Stimulated activated CD4-positive, alpha-beta T cell treated with anti-CD3 and anti-CD28 coated beads, Interleukin-1b, Interleukin-23, amount 100 ng/mL, for 48 hours (primary cell): ENCODE measurements at regions not wholly inside any gene's neighbourhood (a gene's known extent, or its start where the extent isn't known, plus 50 kb on each side); places are given as distances from the start of the nearest gene placed in this dataset.
"Not testable (repeated sequence)": the region's sequence is repeated elsewhere in the genome, so short reads cannot be mapped to it uniquely, and the experiment has no call there.

Experiments
- DNase-seq: peaks from one replicate; pipeline ENCODE4 v3.0.0-alpha.2; 2020

GRCh38 chr13:83453300-83453699 lies 429.0 kb downstream of the SLITRK1 start:
- no peak for DNase-seq

- no peak for DNase-seq
These were observed 429.9 kb downstream of the SLITRK1 start for GRCh38 chr13:83452292-83452950.

DNA sequence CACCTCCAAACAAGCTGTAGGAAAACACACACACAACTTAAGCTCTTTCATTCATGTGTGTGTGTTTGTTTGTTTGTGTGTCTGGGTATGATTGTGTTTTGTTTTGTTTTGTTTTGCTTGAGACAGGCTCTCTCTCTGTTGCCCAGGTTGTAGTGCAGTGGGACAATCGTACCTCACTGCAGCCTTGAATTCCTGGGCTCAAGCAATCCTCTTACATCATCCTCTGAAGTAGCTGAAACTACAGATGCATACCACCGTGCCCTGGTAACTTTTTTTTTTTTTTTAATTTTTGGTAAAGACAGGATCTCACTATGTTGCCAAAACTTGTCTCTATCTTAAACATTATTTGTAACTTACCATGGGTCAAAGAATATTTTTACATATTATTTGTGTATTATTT lies 431.7 kb downstream of the SLITRK1 start:
- no peak for DNase-seq

DNA sequence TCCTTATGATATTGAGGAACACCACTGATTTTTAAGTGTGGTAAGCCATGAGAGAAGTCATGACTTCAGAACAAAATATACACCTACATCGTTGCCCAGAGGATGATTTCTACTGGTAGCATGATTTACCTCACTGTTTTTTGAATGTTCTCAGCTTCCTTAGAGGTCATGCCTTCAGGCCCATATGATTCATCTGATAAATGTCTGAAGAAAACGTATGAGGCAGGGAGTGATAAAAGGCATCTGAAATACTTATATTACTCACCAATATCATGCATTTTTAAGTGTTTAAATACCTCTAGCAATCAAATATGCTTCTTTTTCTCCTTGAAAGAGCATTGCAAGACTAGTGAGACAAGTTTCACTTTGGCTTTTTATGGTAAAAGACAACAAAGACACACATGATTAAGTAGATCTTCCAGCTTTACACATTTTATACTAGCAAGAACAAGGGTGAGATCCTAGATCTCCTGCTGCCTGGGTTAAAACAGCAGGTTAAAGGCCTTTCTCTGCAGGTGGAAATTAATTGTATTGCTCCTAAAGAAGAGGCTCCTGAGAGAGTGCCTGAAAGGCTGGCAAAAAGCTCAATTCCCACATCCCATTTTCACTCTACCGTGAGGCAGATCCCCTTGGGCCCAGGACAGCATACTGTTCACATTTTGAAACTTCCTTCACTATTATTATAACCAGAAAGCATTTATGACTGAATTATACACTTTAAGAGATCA lies 432.4 kb downstream of the SLITRK1 start:
- DNase-seq, result no peak

- DNase-seq, result no peak
These were observed 441.8 kb downstream of the SLITRK1 start for GRCh38 chr13:83440465-83440864.

DNA sequence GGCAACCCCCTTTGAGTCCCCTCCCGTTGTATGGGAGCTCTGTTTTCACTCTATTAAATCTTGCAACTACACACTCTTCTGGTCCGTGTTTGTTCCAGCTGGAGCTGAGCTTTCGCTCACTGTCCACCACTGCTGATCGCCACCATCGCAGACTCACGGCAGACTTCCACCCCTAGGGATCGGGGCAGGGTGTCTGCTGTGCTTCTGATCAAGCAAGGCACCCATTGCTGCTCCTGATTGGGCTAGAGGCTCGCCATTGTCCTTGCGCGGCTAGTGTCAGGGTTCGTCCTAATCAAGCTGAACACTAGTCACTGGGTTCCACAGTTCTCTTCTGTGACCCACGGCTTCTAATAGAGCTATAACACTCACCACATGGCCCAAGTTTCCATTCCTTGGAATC lies 442.8 kb downstream of the SLITRK1 start:
- not testable (repeated sequence) for DNase-seq

GRCh38 chr13:83423861-83424260 lies 458.4 kb downstream of the SLITRK1 start:
- no peak for DNase-seq

GRCh38 chr13:83423381-83423780 lies 458.9 kb downstream of the SLITRK1 start:
- no peak for DNase-seq

GRCh38 chr13:83414393-83414792 lies 467.9 kb downstream of the SLITRK1 start:
- no peak for DNase-seq

- DNase-seq, result no peak
These were observed 495.7 kb downstream of the SLITRK1 start for GRCh38 chr13:83386609-83387008.

DNA sequence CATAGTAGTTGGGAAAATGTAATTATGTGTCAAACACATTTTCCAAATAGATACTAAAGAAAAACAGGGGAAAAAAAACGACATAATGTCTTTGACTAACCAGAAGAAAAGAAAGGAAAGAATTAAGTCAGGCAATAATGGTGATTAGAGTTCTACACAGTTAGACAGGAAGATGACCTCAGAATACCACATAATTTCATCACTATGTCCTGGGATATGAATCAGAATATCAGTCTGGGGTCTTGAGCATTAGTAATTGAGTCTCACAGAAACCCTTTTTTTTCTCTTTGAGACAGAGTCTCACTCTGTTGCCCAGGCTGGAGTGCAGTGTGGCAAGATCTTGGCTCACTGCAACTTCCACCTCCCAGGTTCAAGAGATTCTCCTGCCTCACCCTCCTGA lies 503.4 kb downstream of the SLITRK1 start:
- DNase-seq, result no peak

DNA sequence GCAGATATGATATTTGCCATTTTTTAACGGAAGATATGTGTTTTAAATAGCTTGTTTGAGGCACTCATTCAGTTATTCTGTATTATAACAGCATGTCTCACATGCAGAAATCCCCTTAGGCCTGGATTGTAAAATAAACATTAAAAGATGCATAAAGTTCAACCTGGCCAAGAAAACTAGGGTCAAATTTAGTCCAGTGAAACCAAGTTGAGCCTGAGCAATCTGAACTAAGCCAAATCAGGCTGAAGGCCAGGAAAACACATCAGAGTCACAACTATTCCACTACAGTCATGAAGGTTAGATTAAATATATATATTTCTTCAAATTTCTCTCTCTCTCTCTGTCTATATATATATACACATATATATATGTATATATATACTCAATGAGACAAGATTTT lies 504.8 kb downstream of the SLITRK1 start:
- no peak for DNase-seq

GRCh38 chr13:83372786-83373185 lies 509.5 kb downstream of the SLITRK1 start:
- no peak for DNase-seq

DNA sequence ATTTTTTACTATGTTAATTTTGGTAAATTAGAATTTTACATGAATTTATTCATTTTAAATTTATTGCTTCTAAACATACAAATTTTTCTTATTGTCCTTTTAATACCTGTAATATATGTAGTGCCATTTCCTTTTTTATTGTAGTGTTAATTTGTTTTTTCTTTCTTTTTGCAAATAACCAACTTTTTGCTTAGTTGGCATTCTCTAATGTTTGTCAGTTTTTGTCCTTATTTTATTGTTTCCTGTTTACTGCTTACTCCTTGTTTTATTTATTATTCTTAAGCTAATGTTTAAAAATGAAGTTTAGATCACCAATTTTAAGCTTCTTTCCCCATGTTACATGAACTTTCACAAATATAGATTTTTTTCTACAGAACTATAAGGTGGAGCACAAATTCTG lies 516.6 kb downstream of the SLITRK1 start:
- no peak for DNase-seq

GRCh38 chr13:83355041-83355440 lies 527.2 kb downstream of the SLITRK1 start:
- no peak for DNase-seq

DNA sequence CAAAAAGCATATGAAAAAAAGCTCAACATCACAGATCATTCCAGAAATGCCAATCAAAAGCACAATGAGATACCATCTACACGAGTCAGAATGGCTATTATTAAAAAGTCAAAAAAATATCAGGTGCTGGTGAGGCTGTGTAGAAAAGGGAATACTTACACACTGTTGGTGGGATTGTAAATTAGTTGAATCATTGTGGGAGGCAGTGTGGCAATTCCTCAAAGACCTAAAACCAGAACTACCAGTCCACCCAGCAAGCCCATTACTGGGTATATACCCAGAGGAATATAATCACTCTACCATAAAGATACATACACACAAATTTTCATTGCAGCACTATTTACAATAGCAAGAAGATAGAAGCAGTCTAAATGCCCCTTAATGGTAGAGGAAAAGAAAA lies 529.9 kb downstream of the SLITRK1 start:
- DNase-seq, result no peak

- DNase-seq, result no peak
These were observed 531.7 kb downstream of the SLITRK1 start for GRCh38 chr13:83350569-83350968.

- DNase-seq, result no peak
These were observed 537.8 kb downstream of the SLITRK1 start for GRCh38 chr13:83344518-83344917.

- DNase-seq, result no peak
These were observed 542.1 kb downstream of the SLITRK1 start for GRCh38 chr13:83340170-83340569.

DNA sequence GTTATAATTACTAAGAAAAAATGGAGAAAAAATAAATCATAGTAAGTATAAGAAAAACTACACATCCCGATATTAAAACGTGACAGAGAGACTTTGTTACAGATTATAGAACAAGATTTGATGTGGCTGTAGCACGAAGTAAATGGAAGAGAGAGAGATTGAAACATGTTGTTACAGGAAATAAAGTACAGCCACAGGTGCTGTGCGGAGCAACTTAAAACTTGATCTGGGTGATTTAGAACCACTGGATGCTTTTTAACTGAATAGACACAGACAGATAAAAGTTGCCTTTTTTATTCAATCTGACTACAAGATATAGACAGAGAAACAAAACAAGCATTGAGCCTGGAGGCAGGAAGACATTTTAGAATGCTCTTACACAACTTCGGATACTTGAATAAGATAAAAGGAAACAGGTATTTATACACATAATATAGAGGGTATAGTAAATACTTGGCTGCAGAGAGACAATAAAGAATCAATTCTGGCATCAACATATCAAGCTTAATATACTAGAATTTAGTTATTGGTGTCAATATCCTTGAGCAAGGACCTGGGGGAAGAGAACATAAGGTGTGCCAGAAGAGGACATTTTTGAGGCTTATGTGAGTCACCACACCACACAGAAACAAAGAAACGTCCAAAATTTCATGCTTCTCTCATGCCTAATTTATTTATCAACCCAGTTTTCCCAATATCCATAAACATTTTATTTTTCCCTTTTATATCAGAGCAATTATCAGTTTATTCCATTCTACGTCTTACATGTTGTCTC lies 548.5 kb downstream of the SLITRK1 start:
- no peak for DNase-seq

GRCh38 chr13:83332751-83333150 lies 549.5 kb downstream of the SLITRK1 start:
- DNase-seq, result no peak

DNA sequence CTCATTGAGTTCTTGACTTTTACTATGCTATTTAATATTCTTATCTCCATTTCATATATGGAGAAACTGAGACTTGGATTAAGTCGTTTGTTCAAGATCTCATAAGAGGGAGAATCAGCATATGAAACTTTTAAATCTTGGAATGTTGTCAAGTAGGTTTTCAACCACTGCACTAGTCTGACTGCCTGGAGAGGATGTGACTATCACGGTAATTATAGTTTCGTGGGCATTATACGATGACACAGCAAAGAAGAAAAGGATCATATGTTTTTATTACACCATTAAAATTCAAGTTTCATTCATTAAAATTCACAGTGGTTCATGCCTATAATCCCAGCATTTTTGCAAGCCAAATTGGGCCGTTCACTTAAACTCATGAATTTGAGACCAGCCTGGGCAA lies 555.2 kb downstream of the SLITRK1 start:
- DNase-seq, result no peak

- DNase-seq, result no peak
These were observed 557.0 kb downstream of the SLITRK1 start for GRCh38 chr13:83325125-83325853.
